ENCODE measurements at regions not wholly inside any gene's neighbourhood (a gene's known extent, or its start where the extent isn't known, plus 50 kb on each side); places are given as distances from the start of the nearest gene placed in this dataset.

DNA sequence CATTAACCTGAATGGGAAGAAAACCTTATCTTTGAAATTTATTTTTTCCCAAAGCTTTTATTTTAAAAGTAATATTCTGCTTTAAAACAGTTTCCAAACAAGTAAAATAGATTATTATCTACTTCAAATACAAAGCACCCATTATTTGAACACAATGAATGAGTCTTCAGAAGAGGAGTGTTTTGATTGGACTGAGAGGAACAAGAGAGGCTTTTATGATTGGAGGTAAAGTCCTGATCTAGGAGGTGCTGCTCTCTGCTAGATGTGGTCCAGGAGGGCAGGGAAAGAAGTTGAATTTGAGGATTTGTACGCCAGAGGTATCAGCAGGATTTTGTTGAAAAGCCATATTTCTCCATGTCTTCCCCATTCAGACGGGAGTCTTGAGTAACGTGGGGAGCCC lies 900.7 kb downstream of the SOCS6 start:
- H3K27ac ChIP-seq (ENCODE audit: low read depth, low read length) = no peak overlapping the region
- no peaks in the 10 kb centered on the region for H3K4me1 ChIP-seq (ENCODE audit: control insufficient read depth, insufficient read depth, low read length)
- H3K27me3 ChIP-seq (ENCODE audit: control insufficient read depth, insufficient read depth, low read length) = no peaks in the 10 kb centered on the region
- no peak overlapping the region for H3K4me3 ChIP-seq (ENCODE audit: low read length)
- H3K36me3 ChIP-seq (ENCODE audit: control insufficient read depth, insufficient read depth, low read length) = no peaks in the 10 kb centered on the region
- H3K9ac ChIP-seq (ENCODE audit: low read length) = no peak overlapping the region

DNA sequence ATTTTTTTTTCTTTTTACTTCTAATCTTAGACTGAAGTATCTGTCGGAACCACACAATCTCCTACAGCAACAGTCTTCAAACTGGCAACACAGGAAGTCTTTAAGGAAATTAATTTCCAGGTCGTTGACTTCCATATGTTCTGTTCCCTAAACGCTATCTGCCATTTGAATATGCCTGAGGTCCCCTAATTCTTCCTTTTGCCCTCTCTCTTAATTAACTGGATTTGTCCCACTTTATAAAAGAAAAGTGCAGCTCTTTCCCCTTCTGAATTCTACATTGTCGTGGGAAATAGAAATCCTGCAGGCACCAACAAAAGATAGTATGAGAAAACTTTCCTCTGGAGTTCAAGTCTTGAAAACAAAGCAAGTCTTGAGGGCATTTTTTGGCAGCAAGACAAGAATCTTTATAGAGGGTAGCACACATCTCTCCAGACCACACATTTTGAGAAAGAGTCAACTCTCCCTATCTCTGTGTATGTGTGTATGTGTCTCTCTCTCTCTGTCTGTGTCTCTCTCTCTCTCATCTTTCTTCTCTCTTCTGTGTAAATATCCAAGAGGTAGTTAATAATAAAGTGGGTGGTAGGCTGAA lies 879.8 kb downstream of the SOCS6 start:
- Histone ChIP-seq H3K4me3 (ENCODE audit: low read length) (no peak overlapping the region), H3K27me3 (ENCODE audit: control insufficient read depth, insufficient read depth, low read length) (no peaks in the 10 kb centered on the region), H3K4me1 (ENCODE audit: control insufficient read depth, insufficient read depth, low read length) (no peaks in the 10 kb centered on the region), H3K9ac (ENCODE audit: low read length) (no peak overlapping the region), H3K27ac (ENCODE audit: low read depth, low read length) (no peak overlapping the region), H3K36me3 (ENCODE audit: control insufficient read depth, insufficient read depth, low read length) (no peaks in the 10 kb centered on the region)

GRCh38 chr18:71136487-71136886 lies 847.6 kb downstream of the SOCS6 start:
- Histone ChIP-seq H3K4me3 (ENCODE audit: low read length) (no peak overlapping the region), H3K36me3 (ENCODE audit: control insufficient read depth, insufficient read depth, low read length) (no peaks in the 10 kb centered on the region), H3K27me3 (ENCODE audit: control insufficient read depth, insufficient read depth, low read length) (no peaks in the 10 kb centered on the region), H3K4me1 (ENCODE audit: control insufficient read depth, insufficient read depth, low read length) (no peaks in the 10 kb centered on the region), H3K27ac (ENCODE audit: low read depth, low read length) (no peak overlapping the region), H3K9ac (ENCODE audit: low read length) (no peak overlapping the region)

GRCh38 chr18:71134122-71134521 lies 845.3 kb downstream of the SOCS6 start:
- Histone ChIP-seq H3K4me3 (ENCODE audit: low read length) (no peak overlapping the region), H3K27me3 (ENCODE audit: control insufficient read depth, insufficient read depth, low read length) (no peaks in the 10 kb centered on the region), H3K4me1 (ENCODE audit: control insufficient read depth, insufficient read depth, low read length) (no peaks in the 10 kb centered on the region), H3K9ac (ENCODE audit: low read length) (no peak overlapping the region), H3K27ac (ENCODE audit: low read depth, low read length) (no peak overlapping the region), H3K36me3 (ENCODE audit: control insufficient read depth, insufficient read depth, low read length) (no peaks in the 10 kb centered on the region)

DNA sequence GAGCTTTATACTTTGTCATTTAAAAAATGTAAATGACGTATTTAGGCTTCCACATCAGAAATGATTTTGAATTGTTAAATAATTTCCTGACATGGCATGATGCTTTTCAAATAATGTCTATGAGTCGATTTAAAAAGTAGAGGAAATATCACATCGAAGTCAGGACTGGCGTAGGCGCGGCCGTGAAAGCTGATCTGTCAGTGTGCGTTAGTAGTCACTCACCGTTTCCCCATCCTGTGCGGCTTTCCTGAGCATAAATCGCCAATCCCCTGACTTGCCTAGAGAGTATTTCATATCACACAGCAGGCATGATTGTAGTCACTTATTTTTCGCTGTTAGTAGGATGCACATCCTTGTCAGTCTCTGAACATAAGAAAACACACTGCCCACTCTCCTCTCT lies 843.1 kb downstream of the SOCS6 start:
- Histone ChIP-seq H3K4me3 (ENCODE audit: low read length) (no peak overlapping the region), H3K27ac (ENCODE audit: low read depth, low read length) (no peak overlapping the region), H3K9ac (ENCODE audit: low read length) (no peak overlapping the region), H3K27me3 (ENCODE audit: control insufficient read depth, insufficient read depth, low read length) (no peaks in the 10 kb centered on the region), H3K36me3 (ENCODE audit: control insufficient read depth, insufficient read depth, low read length) (no peaks in the 10 kb centered on the region), H3K4me1 (ENCODE audit: control insufficient read depth, insufficient read depth, low read length) (no peaks in the 10 kb centered on the region)

DNA sequence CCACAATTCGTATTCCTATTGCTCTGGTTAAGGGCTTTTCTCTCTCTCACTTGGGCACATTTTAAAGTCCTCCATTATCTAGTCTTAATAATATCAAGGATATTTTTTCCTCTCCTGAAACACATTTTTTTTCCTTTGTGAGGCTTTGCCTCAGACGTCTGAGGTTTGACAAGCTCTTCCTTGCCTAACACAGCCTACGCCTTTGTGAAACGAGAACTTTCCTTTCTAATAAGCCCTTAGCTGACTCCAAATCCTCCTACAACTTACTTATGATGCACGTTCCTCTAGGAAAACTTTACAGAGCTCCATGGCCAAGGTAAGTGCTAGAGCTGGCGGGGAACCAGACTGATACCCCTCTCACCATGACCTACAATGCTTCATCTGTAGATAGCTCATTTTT lies 841.5 kb downstream of the SOCS6 start:
- Histone ChIP-seq H3K27me3 (ENCODE audit: control insufficient read depth, insufficient read depth, low read length) (no peaks in the 10 kb centered on the region), H3K27ac (ENCODE audit: low read depth, low read length) (no peak overlapping the region), H3K4me3 (ENCODE audit: low read length) (no peak overlapping the region), H3K9ac (ENCODE audit: low read length) (no peak overlapping the region), H3K36me3 (ENCODE audit: control insufficient read depth, insufficient read depth, low read length) (no peaks in the 10 kb centered on the region), H3K4me1 (ENCODE audit: control insufficient read depth, insufficient read depth, low read length) (no peaks in the 10 kb centered on the region)

DNA sequence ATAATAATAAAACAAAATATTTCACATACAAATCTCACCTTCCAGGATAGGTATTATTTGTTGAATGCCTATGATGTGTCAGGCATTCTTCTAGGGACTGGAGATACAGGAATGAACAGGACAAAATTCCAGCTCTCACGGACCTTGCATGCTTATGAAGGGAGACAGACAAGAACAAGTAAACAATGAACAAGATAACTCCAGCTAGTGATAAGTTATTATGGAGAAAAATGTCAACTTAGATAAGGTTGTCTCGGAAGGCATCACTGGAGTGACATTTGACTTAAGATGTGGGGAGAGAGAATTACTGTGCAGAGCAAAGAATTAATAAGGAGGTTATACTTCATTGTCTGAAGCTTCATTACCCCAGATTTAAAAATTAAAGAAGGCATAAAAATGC lies 836.7 kb downstream of the SOCS6 start:
- Histone ChIP-seq H3K4me1 (ENCODE audit: control insufficient read depth, insufficient read depth, low read length) (no peaks in the 10 kb centered on the region), H3K27ac (ENCODE audit: low read depth, low read length) (no peak overlapping the region), H3K27me3 (ENCODE audit: control insufficient read depth, insufficient read depth, low read length) (no peaks in the 10 kb centered on the region), H3K9ac (ENCODE audit: low read length) (no peak overlapping the region), H3K4me3 (ENCODE audit: low read length) (no peak overlapping the region), H3K36me3 (ENCODE audit: control insufficient read depth, insufficient read depth, low read length) (no peaks in the 10 kb centered on the region)

- Histone ChIP-seq H3K9ac (ENCODE audit: low read length) (no peak overlapping the region), H3K27me3 (ENCODE audit: control insufficient read depth, insufficient read depth, low read length) (no peaks in the 10 kb centered on the region), H3K27ac (ENCODE audit: low read depth, low read length) (no peak overlapping the region), H3K4me3 (ENCODE audit: low read length) (no peak overlapping the region), H3K4me1 (ENCODE audit: control insufficient read depth, insufficient read depth, low read length) (no peaks in the 10 kb centered on the region), H3K36me3 (ENCODE audit: control insufficient read depth, insufficient read depth, low read length) (no peaks in the 10 kb centered on the region)
Observed at GRCh38 chr18:71116535-71116934, 827.7 kb downstream of the SOCS6 start.

DNA sequence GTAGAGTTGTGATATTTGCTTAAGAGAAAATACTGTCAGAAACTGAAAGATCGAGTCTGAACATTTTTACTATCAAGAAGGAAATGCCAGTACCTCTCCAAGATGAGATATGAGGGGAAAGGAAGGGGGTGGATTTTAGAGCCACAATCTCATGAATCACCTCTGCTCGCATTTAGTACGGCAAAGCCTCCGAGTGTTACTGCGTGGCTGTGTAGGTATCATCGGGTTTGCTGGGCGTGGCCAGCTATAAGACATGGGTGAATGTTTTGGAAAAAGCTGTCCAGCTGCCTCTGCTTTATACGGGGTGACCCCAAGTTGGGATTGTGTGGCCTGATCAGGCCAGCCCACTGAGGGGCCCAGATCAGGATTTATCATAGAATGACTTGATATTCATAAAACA lies 826.4 kb downstream of the SOCS6 start:
- Histone ChIP-seq H3K4me1 (ENCODE audit: control insufficient read depth, insufficient read depth, low read length) (no peaks in the 10 kb centered on the region), H3K9ac (ENCODE audit: low read length) (no peak overlapping the region), H3K27me3 (ENCODE audit: control insufficient read depth, insufficient read depth, low read length) (no peaks in the 10 kb centered on the region), H3K4me3 (ENCODE audit: low read length) (no peak overlapping the region), H3K36me3 (ENCODE audit: control insufficient read depth, insufficient read depth, low read length) (no peaks in the 10 kb centered on the region), H3K27ac (ENCODE audit: low read depth, low read length) (no peak overlapping the region)

DNA sequence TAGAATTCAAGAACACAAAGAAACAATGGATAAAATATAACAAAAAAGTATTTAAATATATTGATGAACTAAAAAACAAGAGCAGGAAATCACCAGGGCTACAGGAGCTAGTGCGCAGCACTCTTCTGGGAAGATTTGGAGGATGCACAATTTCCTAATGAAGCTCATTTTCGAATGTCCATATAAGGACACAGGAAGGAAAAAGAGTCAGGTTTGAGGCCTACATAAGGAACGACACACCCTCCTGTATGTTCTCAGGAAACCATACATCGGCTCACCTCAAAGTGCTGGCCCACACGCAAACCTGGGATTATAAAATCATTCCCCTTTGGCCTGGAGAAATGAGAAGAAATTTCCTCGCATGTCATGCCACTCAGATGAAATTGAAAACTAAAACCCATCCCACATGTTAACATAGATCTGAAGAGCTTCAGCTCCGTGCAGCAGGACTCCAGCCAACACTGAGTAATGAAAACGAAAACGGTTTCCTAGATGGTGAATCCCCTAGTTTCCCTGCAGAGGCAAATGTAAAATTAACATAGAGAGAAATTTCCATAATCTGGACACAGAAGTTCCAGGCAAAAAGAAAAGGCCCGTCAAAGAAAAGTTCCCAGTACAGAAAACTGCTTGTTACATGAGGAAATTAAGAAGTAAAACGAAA lies 825.8 kb downstream of the SOCS6 start:
- Histone ChIP-seq H3K9ac (ENCODE audit: low read length) (no peak overlapping the region), H3K4me3 (ENCODE audit: low read length) (no peak overlapping the region), H3K4me1 (ENCODE audit: control insufficient read depth, insufficient read depth, low read length) (no peaks in the 10 kb centered on the region), H3K36me3 (ENCODE audit: control insufficient read depth, insufficient read depth, low read length) (no peaks in the 10 kb centered on the region), H3K27me3 (ENCODE audit: control insufficient read depth, insufficient read depth, low read length) (no peaks in the 10 kb centered on the region), H3K27ac (ENCODE audit: low read depth, low read length) (no peak overlapping the region)

- Histone ChIP-seq H3K36me3 (ENCODE audit: control insufficient read depth, insufficient read depth, low read length) (no peaks in the 10 kb centered on the region), H3K4me1 (ENCODE audit: control insufficient read depth, insufficient read depth, low read length) (no peaks in the 10 kb centered on the region), H3K9ac (ENCODE audit: low read length) (no peak overlapping the region), H3K4me3 (ENCODE audit: low read length) (no peak overlapping the region), H3K27ac (ENCODE audit: low read depth, low read length) (no peak overlapping the region), H3K27me3 (ENCODE audit: control insufficient read depth, insufficient read depth, low read length) (no peaks in the 10 kb centered on the region)
Observed at GRCh38 chr18:71107244-71107643, 818.4 kb downstream of the SOCS6 start.

- Histone ChIP-seq H3K27ac (ENCODE audit: low read depth, low read length) (no peak overlapping the region), H3K4me3 (ENCODE audit: low read length) (no peak overlapping the region), H3K36me3 (ENCODE audit: control insufficient read depth, insufficient read depth, low read length) (no peaks in the 10 kb centered on the region), H3K27me3 (ENCODE audit: control insufficient read depth, insufficient read depth, low read length) (no peaks in the 10 kb centered on the region), H3K9ac (ENCODE audit: low read length) (no peak overlapping the region), H3K4me1 (ENCODE audit: control insufficient read depth, insufficient read depth, low read length) (no peaks in the 10 kb centered on the region)
Observed at GRCh38 chr18:71106701-71107100, 817.9 kb downstream of the SOCS6 start.

DNA sequence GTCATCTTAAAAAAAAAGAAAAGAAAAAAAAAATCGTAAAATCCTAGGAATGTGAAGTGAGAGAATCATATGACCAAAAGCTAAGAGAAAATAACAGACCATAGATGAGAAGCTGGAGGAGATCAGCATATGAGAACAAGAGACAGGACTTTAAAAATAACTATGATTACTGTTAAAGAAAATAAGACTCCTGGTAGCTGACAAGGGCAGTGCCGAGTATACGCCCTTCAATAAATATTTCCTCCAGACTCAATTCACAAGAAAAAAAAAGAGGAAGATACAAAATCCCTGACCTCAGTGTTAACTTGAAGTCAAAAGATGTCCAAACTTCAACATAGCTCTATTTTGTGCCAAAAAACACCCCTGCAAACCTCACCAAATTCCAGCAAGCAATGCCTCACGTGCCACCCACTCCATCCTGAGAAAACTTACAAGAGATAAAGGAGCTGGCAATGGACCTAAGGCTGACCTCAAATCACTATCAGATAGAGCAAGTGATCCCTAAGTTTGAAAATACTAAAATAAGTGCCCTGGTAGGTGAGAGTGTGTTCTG lies 817.2 kb downstream of the SOCS6 start:
- Histone ChIP-seq H3K4me1 (ENCODE audit: control insufficient read depth, insufficient read depth, low read length) (no peaks in the 10 kb centered on the region), H3K36me3 (ENCODE audit: control insufficient read depth, insufficient read depth, low read length) (no peaks in the 10 kb centered on the region), H3K27ac (ENCODE audit: low read depth, low read length) (no peak overlapping the region), H3K27me3 (ENCODE audit: control insufficient read depth, insufficient read depth, low read length) (no peaks in the 10 kb centered on the region), H3K9ac (ENCODE audit: low read length) (no peak overlapping the region), H3K4me3 (ENCODE audit: low read length) (no peak overlapping the region)
